ENCODE measurements at regions not wholly inside any gene's neighbourhood (a gene's known extent, or its start where the extent isn't known, plus 50 kb on each side); places are given as distances from the start of the nearest gene placed in this dataset.

DNA sequence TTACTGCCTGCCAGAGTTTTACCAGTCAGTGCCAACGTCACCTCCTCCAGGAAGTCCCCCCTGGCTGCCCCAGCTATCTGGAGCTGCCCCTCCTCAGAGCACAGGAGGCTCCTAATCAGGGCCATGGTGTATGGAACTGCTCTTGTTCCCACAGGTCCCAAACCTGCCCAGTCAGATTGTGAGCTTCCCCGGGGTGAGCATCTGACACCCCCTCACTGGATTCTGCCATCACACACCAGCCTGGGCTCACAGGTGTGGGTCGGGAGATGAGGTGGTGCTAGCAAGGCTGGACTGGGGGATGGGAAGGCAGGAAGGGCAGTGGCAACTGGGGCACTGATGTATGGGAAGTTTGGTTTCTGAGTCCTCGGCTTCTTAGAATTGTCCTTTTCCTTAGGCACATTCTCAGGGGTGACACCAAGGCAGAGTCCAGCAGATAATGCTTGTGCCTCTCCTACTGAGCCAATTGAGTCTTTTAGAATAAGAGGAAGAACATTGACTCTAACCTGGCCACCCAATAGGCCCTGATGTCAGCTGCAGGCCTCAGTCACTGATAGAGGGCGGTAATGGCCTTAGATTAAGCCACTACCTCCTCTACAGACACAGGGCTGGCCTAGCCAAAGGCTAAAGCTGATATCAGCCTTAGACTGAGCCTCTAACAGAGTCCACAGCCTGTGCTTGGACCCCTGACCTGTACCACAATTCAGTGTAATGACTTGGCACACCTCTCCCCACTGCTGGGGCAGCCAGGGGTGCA is 107.9 kb downstream of the WSCD1 start:
- Histone ChIP-seq H3K27ac (ENCODE audit: low read length) (no peak overlapping the region), H3K36me3 (ENCODE audit: control insufficient read depth, low read depth, low read length) (no peaks in the 10 kb centered on the region), H3K4me1 (ENCODE audit: control insufficient read depth, low read depth, low read length) (peaks cover 2% of the 10 kb centered on the region), H3K9ac (ENCODE audit: low read length) (no peak overlapping the region), H3K27me3 (ENCODE audit: control insufficient read depth, insufficient read depth, low read length) (no peaks in the 10 kb centered on the region), H3K9me3 (ENCODE audit: control insufficient read depth, low read depth, low read length) (no peaks in the 10 kb centered on the region), H3K4me3 (ENCODE audit: low read length) (no peak overlapping the region)

All from iPS-18a (cell line).